ENCODE measurements at regions not wholly inside any gene's neighbourhood (a gene's known extent, or its start where the extent isn't known, plus 50 kb on each side); places are given as distances from the start of the nearest gene placed in this dataset.

- TF ChIP-seq INSM2 (tag by site-specific recombination; IDR thresholded peaks at IDR 0.05) (no peak), ZNF521 (tag by site-specific recombination; IDR thresholded peaks at IDR 0.05) (no peak)
- ChIA-PET CTCF (no interaction called here), POLR2A (no interaction called here)
- no peaks in the 10 kb centered on the region for H3K4me1 ChIP-seq (ENCODE audit: control insufficient read depth, insufficient read depth, low read length)
- no peak overlapping the region for H3K4me3 ChIP-seq (ENCODE audit: low read depth, low read length)
- no peaks in the 10 kb centered on the region for H3K9me3 ChIP-seq (ENCODE audit: control insufficient read depth, insufficient read depth, low read depth, low read length)
- no peaks in the 10 kb centered on the region for H3K36me3 ChIP-seq (ENCODE audit: control insufficient read depth in 2 of 2, insufficient read depth in 1 of 2, low read length in 2 of 2)
- no peak overlapping the region for H3K27ac ChIP-seq (ENCODE audit: extremely low read depth, low read depth, low read length)
Observed at GRCh38 chr4:12929784-12930183, 554.4 kb downstream of the RAB28 start.

GRCh38 chr4:12928751-12929150 lies 555.4 kb downstream of the RAB28 start:
- Histone ChIP-seq H3K4me3 (ENCODE audit: low read depth, low read length) (no peak overlapping the region), H3K9me3 (ENCODE audit: control insufficient read depth, insufficient read depth, low read depth, low read length) (no peaks in the 10 kb centered on the region), H3K36me3 (ENCODE audit: control insufficient read depth in 2 of 2, insufficient read depth in 1 of 2, low read length in 2 of 2) (no peaks in the 10 kb centered on the region), H3K27ac (ENCODE audit: extremely low read depth, low read depth, low read length) (no peak overlapping the region), H3K4me1 (ENCODE audit: control insufficient read depth, insufficient read depth, low read length) (no peaks in the 10 kb centered on the region)
- ChIA-PET POLR2A (no interaction called here), CTCF (no interaction called here)
- TF ChIP-seq MZF1 (tag by site-specific recombination; IDR thresholded peaks at IDR 0.05; ENCODE audit: borderline replicate concordance) (no peak), ZNF398 (tag by site-specific recombination; IDR thresholded peaks at IDR 0.05) (no peak), ZNF19 (tag by site-specific recombination; IDR thresholded peaks at IDR 0.05; ENCODE audit: low read depth) (no peak), ZFP3 (tag by site-specific recombination; IDR thresholded peaks at IDR 0.05; ENCODE audit: low read depth) (no peak), HOXD13 (CRISPR knock-in tag; IDR thresholded peaks at IDR 0.05; ENCODE audit: borderline replicate concordance) (no peak), ZNF549 (tag by site-specific recombination; IDR thresholded peaks at IDR 0.05) (no peak), ZSCAN23 (tag by site-specific recombination; IDR thresholded peaks at IDR 0.05) (no peak), ZNF658 (tag by site-specific recombination; IDR thresholded peaks at IDR 0.05) (no peak), GLI2 (tag by site-specific recombination; IDR thresholded peaks at IDR 0.05; ENCODE audit: borderline replicate concordance, low read depth) (no peak), YY2 (tag by site-specific recombination; IDR thresholded peaks at IDR 0.05) (no peak), ZSCAN30 (tag by site-specific recombination; IDR thresholded peaks at IDR 0.05) (no peak), ZNF354C (tag by site-specific recombination; IDR thresholded peaks at IDR 0.05; ENCODE audit: borderline replicate concordance, low read depth) (no peak), ZNF76 (tag by site-specific recombination; IDR thresholded peaks at IDR 0.05; ENCODE audit: borderline replicate concordance, low read depth) (no peak), ZNF621 (tag by site-specific recombination; IDR thresholded peaks at IDR 0.05) (no peak), ZNF530 (tag by site-specific recombination; IDR thresholded peaks at IDR 0.05; ENCODE audit: low read depth) (no peak), ZNF423 (tag by site-specific recombination; IDR thresholded peaks at IDR 0.05) (no peak), ZNF513 (tag by site-specific recombination; IDR thresholded peaks at IDR 0.05) (no peak), HIC1 (tag by site-specific recombination; IDR thresholded peaks at IDR 0.05) (no peak), ZBTB8A (tag by site-specific recombination; IDR thresholded peaks at IDR 0.05) (no peak), KLF16 (tag by site-specific recombination; IDR thresholded peaks at IDR 0.05) (no peak)
